Right kidney (tissue), 1 donor: ENCODE measurements at regions not wholly inside any gene's neighbourhood (a gene's known extent, or its start where the extent isn't known, plus 50 kb on each side); places are given as distances from the start of the nearest gene placed in this dataset.

Experiments
- DNase-seq: peaks from one replicate; pipeline ENCODE4 v3.0.0-alpha.2; 2016

DNA sequence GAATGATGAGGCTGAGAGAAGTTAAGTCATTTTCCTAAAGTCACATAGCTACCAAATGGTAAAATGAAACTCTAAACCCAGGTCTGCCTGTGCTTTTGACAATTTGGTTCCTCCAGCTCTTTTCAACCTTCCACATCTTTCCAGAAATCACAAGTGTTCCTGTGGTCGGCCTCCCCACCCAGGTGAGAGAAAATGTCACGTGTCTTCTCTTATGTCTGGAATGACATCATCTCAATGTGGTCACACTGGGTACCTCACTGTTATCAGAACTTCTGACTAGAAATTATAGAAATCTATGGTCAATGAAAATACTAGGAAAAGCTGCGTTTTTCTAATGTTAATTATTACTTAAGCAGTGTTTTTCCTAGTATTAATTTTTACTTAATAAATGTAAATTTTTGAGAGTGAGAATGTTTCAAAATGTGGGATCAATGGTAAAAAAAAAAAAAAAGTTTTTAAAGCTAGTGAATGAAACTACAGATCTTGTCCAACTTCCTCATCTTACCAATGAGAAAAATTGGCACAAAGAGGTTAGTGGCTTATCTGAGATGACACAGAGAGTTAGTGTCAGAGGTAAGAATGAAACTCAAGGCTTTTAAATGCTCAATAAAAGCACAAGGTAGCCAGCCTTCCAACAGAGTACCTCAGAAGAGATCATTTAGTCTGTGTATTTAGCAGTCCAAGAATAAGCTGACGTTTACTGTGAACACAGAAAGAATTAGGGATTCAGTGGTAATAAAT, 228.7 kb upstream of the NR4A3 start:
- no peak for DNase-seq

- no peak for DNase-seq
These were observed 228.1 kb upstream of the NR4A3 start for GRCh38 chr9:99593610-99594009.

DNA sequence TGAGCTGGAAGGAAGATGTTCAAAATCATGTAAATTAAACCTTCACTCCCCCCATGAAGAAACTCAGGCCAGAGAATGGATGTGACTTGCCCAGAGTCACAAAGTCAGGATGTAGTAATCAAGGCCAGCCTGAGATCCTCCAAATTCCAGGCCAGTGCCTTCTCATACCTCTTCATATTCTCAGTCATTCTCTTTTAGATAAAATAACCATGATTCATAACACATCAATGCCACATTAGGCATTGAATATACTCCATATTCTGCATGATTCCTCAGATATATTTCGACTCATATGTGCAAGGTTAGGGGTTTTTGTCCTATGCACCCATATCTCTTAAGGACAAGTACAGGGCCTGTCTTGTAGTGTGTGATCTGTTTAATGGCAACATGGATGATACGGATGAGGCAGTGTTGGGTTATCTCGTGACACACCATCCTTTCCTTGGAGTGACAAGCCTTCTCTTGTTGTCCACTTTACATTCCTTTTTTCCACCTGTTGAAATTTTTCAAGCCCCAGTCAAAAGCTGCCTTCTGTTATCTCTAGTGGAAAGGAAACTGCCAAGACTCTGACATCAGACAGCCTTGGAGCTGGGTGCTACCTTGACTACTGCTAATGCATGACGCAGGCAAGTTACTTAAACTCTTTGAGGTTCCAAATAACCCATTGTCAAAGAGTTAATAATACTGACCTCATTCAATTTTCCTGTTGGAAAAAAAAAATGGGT, 227.5 kb upstream of the NR4A3 start:
- DNase-seq = no peak

GRCh38 chr9:99595796-99596195, 225.9 kb upstream of the NR4A3 start:
- DNase-seq = no peak

DNA sequence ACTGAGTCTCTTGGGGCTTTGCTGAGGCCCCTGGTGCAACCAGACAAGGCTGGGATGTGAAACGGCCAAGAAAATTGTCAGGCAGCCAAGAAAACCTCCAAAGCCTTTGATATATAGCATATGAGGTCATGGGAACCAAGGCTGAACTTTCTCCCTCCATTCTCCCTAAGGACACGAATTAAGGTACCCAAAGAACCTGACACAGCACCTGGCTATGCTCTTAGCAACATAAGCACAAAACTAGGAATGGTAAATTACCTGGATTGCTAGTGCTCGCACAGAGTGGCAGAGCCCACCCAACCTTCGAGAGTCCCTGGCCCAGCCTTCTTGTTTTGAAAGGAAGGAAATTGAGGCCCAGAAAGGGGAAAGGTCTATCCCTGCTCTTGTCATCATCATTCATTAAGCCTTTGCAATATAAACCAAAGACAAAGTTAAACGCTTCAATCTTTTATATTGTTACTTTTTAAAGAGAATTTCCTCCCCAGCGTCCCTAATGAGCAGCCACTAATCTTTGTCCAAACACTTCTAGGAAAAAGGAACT, 220.0 kb upstream of the NR4A3 start:
- DNase-seq = peak; percentile 57

DNA sequence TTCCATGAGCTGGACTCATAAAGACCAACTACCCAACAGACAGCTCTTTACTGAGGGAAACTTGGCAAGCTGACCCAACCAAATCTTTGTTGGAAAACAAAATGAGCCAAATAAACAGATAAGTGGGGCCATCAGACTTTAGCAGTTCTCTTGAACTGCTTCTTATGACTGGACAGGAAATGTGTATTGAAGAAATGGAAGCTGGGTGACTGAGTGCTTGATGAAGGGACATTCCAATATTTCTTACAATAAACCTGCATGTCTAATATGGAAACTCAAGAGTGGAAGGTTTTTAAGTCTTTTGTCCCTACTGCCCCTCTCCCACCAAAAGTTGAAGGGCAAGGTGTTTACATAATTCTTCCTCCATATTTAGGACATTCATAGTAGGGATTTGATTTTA, 218.8 kb upstream of the NR4A3 start:
- DNase-seq = no peak

DNA sequence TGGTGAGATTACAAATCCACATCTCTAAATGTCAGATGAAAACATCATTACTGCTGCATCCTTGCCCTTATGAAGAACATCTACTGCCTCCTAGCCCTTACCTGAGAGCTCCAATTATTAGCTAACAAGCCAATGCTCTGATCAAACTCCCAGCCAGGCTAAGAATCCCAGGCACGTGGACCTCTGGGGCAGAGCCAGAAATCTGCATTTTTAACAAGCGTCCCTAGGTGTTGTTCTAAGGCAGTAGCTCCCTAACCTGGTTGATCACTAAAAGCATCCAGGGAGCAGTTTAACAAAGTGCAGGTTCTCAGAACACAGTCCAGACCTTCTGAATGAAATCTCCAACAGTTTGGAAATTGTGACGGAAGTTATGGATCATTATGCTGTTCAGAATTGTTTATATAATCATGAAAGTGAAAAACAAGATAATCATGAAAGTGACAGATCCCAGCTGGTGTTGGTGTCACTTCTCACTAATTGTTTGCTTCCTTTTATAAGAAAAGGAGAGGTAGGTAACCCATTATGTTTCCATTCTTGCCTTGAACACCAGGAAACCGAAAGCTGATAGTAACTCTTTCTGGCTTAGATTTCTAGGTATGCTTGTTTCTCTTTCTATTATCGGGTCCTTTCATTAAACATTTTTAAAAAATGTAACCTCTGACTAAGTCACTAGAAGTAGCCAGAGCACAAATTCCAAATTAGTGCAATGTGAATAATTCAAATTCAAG, 216.5 kb upstream of the NR4A3 start:
- no peak for DNase-seq

DNA sequence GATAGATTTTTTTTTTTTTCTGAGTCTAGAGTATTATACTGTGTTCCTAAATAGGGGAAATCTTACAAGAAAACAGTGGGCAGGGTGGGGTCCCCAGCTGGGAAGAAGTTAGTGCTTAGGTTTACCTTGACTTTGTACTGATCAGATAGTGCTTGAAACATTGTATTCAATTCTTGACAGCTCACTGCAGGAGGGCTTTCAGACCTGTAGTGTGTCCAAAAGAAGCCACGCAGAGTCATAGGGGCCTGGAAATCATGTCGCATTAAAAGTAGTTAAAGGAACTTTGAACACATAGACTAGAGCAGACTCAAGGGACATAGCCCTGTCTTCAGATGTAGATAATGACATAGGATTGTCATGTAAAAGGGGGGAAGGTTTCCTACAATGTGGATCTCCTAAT, 215.4 kb upstream of the NR4A3 start:
- no peak for DNase-seq

DNA sequence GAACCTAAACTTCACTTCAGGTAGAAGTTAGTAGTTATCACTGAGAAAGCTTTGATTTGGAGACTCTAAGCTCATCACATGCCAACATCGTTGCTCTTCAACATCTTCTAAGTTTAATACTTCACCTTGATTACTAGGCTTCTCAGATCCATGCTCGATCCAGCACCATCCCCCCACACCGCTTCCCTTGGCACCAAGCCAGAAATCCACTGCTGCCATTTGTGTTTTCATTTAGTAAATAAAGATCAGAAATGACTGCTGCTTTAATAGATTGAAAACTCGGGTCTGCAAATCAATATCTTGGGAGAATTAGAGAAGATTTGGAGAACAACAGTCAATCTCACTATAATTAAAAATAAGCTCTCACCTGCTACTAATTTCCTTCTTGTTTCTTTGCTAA, 214.7 kb upstream of the NR4A3 start:
- no peak for DNase-seq

GRCh38 chr9:99607842-99608448, 213.7 kb upstream of the NR4A3 start:
- DNase-seq = no peak

DNA sequence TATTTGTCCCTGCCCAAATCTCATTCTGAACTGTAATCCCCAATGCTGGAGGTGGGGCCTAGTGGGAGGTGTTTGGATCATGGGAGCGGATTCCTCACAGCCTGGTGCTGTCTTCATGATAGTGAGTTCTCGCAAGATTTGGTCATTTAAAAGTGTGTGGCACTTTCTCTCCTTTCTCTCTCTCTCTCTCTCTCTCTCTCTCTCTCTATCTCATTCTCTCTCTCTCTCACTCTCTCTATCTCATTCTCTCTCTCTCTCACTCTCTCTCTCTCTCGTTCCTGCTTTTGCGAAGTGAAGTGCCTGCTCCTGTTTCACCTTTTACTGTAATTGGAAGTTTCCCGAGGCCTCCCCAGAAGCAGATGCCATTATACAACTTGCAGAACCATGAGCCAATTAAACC, 207.3 kb upstream of the NR4A3 start:
- DNase-seq = no peak

- no peak for DNase-seq
These were observed 200.6 kb upstream of the NR4A3 start for GRCh38 chr9:99621040-99621439.

DNA sequence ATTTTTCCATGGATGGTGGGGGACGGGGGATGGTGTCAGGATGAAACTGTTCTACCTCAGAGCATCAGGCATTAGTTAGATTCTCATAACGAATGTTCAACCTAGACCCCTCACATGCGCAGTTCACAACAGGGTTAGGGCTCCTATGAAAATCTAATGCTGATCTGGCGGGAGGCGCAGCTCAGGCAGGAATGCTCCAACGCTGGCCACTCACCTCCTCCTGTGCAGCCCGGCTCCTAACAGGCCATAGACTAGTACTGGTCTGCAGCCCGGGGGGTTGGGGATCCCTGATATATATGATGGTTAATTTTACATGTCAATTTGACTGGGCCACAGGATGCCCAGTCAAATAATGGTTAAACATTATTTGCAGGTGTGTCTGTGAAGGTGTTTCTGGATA, 199.0 kb upstream of the NR4A3 start:
- no peak for DNase-seq

DNA sequence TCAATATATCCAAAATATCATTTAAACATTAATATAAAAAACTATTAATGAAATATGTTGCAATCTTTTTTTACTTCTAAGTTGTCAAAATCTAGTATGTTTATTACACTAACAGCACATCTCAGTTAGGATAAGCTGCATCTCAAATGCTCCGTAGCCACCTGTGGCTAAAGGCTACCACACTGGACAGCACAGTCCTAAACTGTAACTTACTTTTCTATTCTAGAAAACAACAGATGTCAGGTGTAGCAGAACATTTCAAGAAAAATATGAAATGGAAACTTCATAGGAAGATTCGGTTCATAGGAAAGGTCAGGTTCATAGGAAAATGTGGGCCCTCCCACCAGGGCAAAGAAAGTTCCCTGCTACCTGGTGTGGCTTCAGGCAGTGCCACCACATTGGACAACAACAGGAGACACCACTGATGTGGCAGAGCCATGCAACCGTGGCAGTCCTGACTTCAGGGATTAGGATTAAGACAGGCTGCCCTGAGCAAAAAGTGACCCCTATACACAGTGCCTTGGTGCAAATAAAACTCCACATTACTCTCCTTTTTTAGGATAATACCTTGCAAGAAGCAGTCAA, 197.8 kb upstream of the NR4A3 start:
- DNase-seq = no peak

GRCh38 chr9:99624499-99625233, 197.0 kb upstream of the NR4A3 start:
- DNase-seq = no peak

DNA sequence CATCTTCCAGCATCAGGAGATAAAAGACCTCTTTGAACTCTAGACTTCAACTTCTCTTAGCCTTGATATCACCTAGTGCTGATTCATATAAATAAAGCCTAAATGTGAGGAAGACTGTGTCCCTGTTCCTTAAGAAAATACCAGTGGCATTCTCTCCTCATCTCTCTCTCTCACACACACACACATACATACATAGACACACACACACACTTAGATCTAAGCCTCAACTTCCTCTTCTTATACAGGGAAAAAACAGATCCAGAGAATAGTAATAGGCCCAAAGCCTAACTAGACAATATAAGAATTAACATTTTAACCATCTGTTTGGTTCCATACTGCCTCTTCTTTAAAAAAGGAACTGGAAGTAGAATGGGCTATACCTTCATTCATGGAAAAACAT, 195.3 kb upstream of the NR4A3 start:
- no peak for DNase-seq

DNA sequence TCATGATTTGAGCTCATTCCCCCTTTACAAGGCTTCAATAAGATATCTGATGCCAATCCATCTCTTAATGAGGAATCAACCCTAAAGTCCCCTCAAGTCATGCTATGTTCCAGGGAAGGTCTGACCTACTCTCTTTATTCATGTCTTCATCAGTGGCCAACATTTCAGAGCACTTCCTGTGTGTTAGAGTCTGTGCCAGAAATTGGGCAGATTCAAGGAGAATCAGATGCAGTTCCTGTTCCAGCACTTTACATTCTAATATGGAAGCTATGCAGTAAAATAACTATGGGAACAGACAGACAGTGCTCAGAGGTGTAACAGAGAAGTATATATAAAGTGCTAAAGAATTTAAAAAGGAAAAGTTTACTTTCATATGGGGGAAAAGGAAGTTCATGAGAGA, 193.4 kb upstream of the NR4A3 start:
- no peak for DNase-seq

- DNase-seq = no peak
These were observed 192.7 kb upstream of the NR4A3 start for GRCh38 chr9:99628849-99629620.

- no peak for DNase-seq
These were observed 189.2 kb upstream of the NR4A3 start for GRCh38 chr9:99632349-99633038.

GRCh38 chr9:99633265-99633664, 188.4 kb upstream of the NR4A3 start:
- no peak for DNase-seq
